NCI-H146 treated with DMSO at 0.1 percent for 48 hours (cell line): ENCODE measurements at regions not wholly inside any gene's neighbourhood (a gene's known extent, or its start where the extent isn't known, plus 50 kb on each side); places are given as distances from the start of the nearest gene placed in this dataset.
"Not testable (repeated sequence)": the region's sequence is repeated elsewhere in the genome, so short reads cannot be mapped to it uniquely, and the experiment has no call there.

Experiments
- DNase-seq: peaks from one replicate; lab custom pipeline; 2025; ENCODE audit not compliant: unreplicated experiment; lab: John Stamatoyannopoulos, UW

GRCh38 chr6:48628316-48628715 lies 517.3 kb upstream of the PTCHD4 start:
- no peak for DNase-seq

- DNase-seq, result no peak
Observed at GRCh38 chr6:48626421-48626820, 515.4 kb upstream of the PTCHD4 start.

- no peak for DNase-seq
Observed at GRCh38 chr6:48624631-48625030, 513.6 kb upstream of the PTCHD4 start.

- peak; percentile 14 for DNase-seq
Observed at GRCh38 chr6:48619771-48620170, 508.8 kb upstream of the PTCHD4 start.

GRCh38 chr6:48615041-48615440 lies 504.0 kb upstream of the PTCHD4 start:
- no peak for DNase-seq

- no peak for DNase-seq
Observed at GRCh38 chr6:48614326-48614725, 503.3 kb upstream of the PTCHD4 start.

GRCh38 chr6:48613231-48613949 lies 502.4 kb upstream of the PTCHD4 start:
- DNase-seq, result no peak

GRCh38 chr6:48611332-48611731 lies 500.3 kb upstream of the PTCHD4 start:
- no peak for DNase-seq

GRCh38 chr6:48610846-48611245 lies 499.8 kb upstream of the PTCHD4 start:
- no peak for DNase-seq

GRCh38 chr6:48606618-48607017 lies 495.6 kb upstream of the PTCHD4 start:
- no peak for DNase-seq

- no peak for DNase-seq
Observed at GRCh38 chr6:48597951-48598350, 487.0 kb upstream of the PTCHD4 start.

GRCh38 chr6:48596830-48597229 lies 485.8 kb upstream of the PTCHD4 start:
- DNase-seq, result no peak

- DNase-seq, result not testable (repeated sequence)
Observed at GRCh38 chr6:48591158-48591557, 480.2 kb upstream of the PTCHD4 start.

- DNase-seq, result no peak
Observed at GRCh38 chr6:48584846-48585245, 473.8 kb upstream of the PTCHD4 start.

GRCh38 chr6:48570656-48571055 lies 459.7 kb upstream of the PTCHD4 start:
- no peak for DNase-seq

- DNase-seq, result no peak
Observed at GRCh38 chr6:48568856-48569255, 457.9 kb upstream of the PTCHD4 start.

- no peak for DNase-seq
Observed at GRCh38 chr6:48567016-48567415, 456.0 kb upstream of the PTCHD4 start.

- DNase-seq, result no peak
Observed at GRCh38 chr6:48564036-48564820, 453.2 kb upstream of the PTCHD4 start.

GRCh38 chr6:48563433-48563832 lies 452.4 kb upstream of the PTCHD4 start:
- DNase-seq, result no peak

GRCh38 chr6:48560408-48560807 lies 449.4 kb upstream of the PTCHD4 start:
- no peak for DNase-seq

- DNase-seq, result no peak
Observed at GRCh38 chr6:48553467-48554189, 442.6 kb upstream of the PTCHD4 start.

GRCh38 chr6:48552905-48553304 lies 441.9 kb upstream of the PTCHD4 start:
- no peak for DNase-seq
